HFF-Myc (cell line): ENCODE measurements at regions not wholly inside any gene's neighbourhood (a gene's known extent, or its start where the extent isn't known, plus 50 kb on each side); places are given as distances from the start of the nearest gene placed in this dataset.
"Not testable (repeated sequence)": the region's sequence is repeated elsewhere in the genome, so short reads cannot be mapped to it uniquely, and the experiment has no call there.

Experiments
- DNase-seq: peaks from one replicate; pipeline ENCODE4 v3.0.0-alpha.2; 2011; ENCODE audit warnings: low read depth; ENCODE audit errors: extremely low read depth
- H3K4me3 ChIP-seq: replicated peaks from 2 replicates; pipeline ENCODE4 v1.5.1; 2011; ENCODE audit warnings: low read depth, mild to moderate bottlenecking, control low read depth, low read length
- TF ChIP-seq, protein P1 (sequence below): IDR thresholded peaks from 2 replicates; pipeline ENCODE4 v1.5.1; 2012; ENCODE audit warnings: mild to moderate bottlenecking, low read depth, low read length, control low read depth; ENCODE audit errors: missing control alignments

DNA sequence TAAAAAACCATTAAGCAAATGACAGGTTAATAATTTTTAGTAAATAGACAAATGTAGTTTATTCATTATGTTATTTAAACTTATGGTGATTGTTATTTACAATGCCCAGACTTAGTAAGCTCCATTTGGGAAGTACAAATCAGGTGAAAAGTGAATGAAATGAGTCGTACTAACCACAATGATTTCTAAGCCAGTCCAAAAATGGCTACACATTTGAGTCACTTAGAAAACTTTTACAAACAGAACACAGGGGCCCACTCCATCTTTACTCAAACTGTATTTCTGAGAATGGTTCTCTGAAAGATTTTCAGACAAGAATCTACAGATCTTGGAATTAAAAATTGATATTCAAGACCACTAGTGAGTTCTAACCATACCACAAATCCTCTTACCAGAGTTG lies 653.3 kb upstream of the MIS18BP1 start:
- TF ChIP-seq, protein P1, sequence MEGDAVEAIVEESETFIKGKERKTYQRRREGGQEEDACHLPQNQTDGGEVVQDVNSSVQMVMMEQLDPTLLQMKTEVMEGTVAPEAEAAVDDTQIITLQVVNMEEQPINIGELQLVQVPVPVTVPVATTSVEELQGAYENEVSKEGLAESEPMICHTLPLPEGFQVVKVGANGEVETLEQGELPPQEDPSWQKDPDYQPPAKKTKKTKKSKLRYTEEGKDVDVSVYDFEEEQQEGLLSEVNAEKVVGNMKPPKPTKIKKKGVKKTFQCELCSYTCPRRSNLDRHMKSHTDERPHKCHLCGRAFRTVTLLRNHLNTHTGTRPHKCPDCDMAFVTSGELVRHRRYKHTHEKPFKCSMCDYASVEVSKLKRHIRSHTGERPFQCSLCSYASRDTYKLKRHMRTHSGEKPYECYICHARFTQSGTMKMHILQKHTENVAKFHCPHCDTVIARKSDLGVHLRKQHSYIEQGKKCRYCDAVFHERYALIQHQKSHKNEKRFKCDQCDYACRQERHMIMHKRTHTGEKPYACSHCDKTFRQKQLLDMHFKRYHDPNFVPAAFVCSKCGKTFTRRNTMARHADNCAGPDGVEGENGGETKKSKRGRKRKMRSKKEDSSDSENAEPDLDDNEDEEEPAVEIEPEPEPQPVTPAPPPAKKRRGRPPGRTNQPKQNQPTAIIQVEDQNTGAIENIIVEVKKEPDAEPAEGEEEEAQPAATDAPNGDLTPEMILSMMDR, result no peak
- no peak for DNase-seq
- H3K4me3 ChIP-seq, result no peak overlapping the region

- DNase-seq, result no peak
- TF ChIP-seq, protein P1, result no peak
- no peak overlapping the region for H3K4me3 ChIP-seq
These were observed 652.7 kb upstream of the MIS18BP1 start for GRCh38 chr14:45905672-45906071.

DNA sequence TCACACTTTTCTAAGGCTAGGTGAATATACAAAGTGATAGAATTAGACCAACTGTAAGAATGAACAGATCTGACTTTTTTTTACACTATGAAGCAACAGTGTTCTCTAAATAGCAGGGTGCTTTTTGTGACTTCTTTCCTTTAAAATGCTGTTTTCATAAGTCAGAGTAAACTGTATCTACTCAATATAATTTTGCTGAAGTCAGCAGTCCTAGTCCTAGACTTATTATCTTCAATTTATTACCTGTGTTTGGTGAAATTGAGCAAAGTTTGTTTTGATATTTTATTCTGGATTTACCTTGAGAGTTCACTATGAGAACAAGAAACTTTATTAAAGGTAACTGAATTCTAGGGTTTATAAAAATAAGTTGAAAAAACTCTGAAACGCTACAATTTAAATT lies 651.3 kb upstream of the MIS18BP1 start:
- no peak overlapping the region for H3K4me3 ChIP-seq
- TF ChIP-seq, protein P1, result no peak
- DNase-seq, result no peak

GRCh38 chr14:45902241-45902640 lies 649.2 kb upstream of the MIS18BP1 start:
- TF ChIP-seq, protein P1, result no peak
- DNase-seq, result no peak
- H3K4me3 ChIP-seq, result no peak overlapping the region

GRCh38 chr14:45897439-45897838 lies 644.4 kb upstream of the MIS18BP1 start:
- H3K4me3 ChIP-seq, result no peak overlapping the region
- no peak for DNase-seq
- TF ChIP-seq, protein P1, result no peak

DNA sequence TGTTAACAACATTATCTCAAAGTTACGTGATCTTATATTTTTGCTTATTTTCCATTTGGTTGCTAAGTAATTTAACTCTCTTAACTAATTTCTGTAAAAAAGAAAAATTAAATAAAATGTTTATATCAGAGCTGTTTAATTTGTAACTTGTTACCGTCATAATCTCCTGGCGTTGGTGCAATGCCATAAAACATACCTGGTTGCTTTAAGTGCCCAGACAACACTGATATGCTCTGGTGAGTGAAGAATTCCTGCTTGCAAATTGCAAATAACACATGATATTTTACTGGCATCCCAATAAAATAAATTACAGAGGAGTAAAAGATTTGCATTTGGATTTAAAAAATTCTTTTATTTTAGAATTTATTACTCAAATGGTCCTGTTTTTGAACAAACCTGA lies 640.1 kb upstream of the MIS18BP1 start:
- DNase-seq, result no peak
- TF ChIP-seq, protein P1, result no peak
- H3K4me3 ChIP-seq, result no peak overlapping the region

GRCh38 chr14:45891417-45892080 lies 638.5 kb upstream of the MIS18BP1 start:
- DNase-seq, result no peak
- TF ChIP-seq, protein P1, result no peak
- no peak overlapping the region for H3K4me3 ChIP-seq

GRCh38 chr14:45888766-45889285 lies 635.8 kb upstream of the MIS18BP1 start:
- DNase-seq, H3K4me3 ChIP-seq: not testable (repeated sequence)
